H9 (cell line): ENCODE measurements at regions not wholly inside any gene's neighbourhood (a gene's known extent, or its start where the extent isn't known, plus 50 kb on each side); places are given as distances from the start of the nearest gene placed in this dataset.

Source experiments
- DNase-seq: peaks from one replicate; pipeline ENCODE4 v3.0.0-alpha.2; 2017
- H2AFZ ChIP-seq: one replicate; pipeline ENCODE4 v1.6.1; 2013; ENCODE audit warnings: mild to moderate bottlenecking, low read length, control low read depth, moderate library complexity
- H2AK5ac ChIP-seq: 2 replicates; pipeline ENCODE4 v1.6.1; 2013; ENCODE audit warnings: low read length, control low read depth, mixed read lengths; ENCODE audit not compliant: insufficient read length
- H2BK120ac ChIP-seq: one replicate; pipeline ENCODE4 v1.6.1; 2013; ENCODE audit warnings: low read depth, mild to moderate bottlenecking, low read length, control low read depth, inconsistent platforms; ENCODE audit not compliant: poor library complexity, severe bottlenecking
- H2BK12ac ChIP-seq: 2 replicates; pipeline ENCODE4 v1.6.1; 2013; ENCODE audit warnings: low read length, control low read depth, mixed read lengths, low read depth; ENCODE audit not compliant: insufficient read length
- H2BK15ac ChIP-seq: 2 replicates; pipeline ENCODE4 v1.6.1; 2013; ENCODE audit warnings: low read depth, low read length, control low read depth
- H2BK20ac ChIP-seq: one replicate; pipeline ENCODE4 v1.6.1; 2013; ENCODE audit warnings: low read depth, mild to moderate bottlenecking, low read length, control low read depth, inconsistent platforms; ENCODE audit not compliant: poor library complexity, severe bottlenecking
- H2BK5ac ChIP-seq: 2 replicates; pipeline ENCODE4 v1.6.1; 2013; ENCODE audit warnings: low read length, control low read depth, mixed read lengths; ENCODE audit not compliant: insufficient read length
- H3K14ac ChIP-seq: 2 replicates; pipeline ENCODE4 v1.6.1; 2013; ENCODE audit warnings: low read length, control low read depth; ENCODE audit not compliant: insufficient read depth
- H3K18ac ChIP-seq: 2 replicates; pipeline ENCODE4 v1.6.1; 2013; ENCODE audit warnings: low read depth, mild to moderate bottlenecking, mixed read lengths, low read length, control low read depth; ENCODE audit not compliant: insufficient read length
- H3K23ac ChIP-seq: 2 replicates; pipeline ENCODE4 v1.6.1; 2013; ENCODE audit warnings: low read length, control low read depth, mixed read lengths, low read depth; ENCODE audit not compliant: insufficient read length
- H3K23me2 ChIP-seq: 2 replicates; pipeline ENCODE4 v1.6.1; 2013; ENCODE audit warnings: low read depth, mild to moderate bottlenecking, mixed read lengths, low read length, control low read depth; ENCODE audit not compliant: insufficient read length, poor library complexity, severe bottlenecking
- H3K27ac ChIP-seq: 2 replicates; pipeline ENCODE4 v1.5.1; 2013; ENCODE audit warnings: low read length, control low read depth, mixed read lengths, low read depth; ENCODE audit not compliant: insufficient read length
- H3K27me3 ChIP-seq: 2 replicates; pipeline ENCODE4 v1.6.1; 2013; ENCODE audit warnings: low read length, control low read depth, inconsistent platforms; ENCODE audit not compliant: insufficient read depth
- H3K4ac ChIP-seq: 2 replicates; pipeline ENCODE4 v1.6.1; 2013; ENCODE audit warnings: low read depth, mild to moderate bottlenecking, control low read depth, inconsistent platforms, low read length, moderate library complexity
- H3K4me1 ChIP-seq: 2 replicates; pipeline ENCODE4 v1.6.1; 2013; ENCODE audit warnings: low read length, control low read depth, inconsistent platforms; ENCODE audit not compliant: insufficient read depth
- H3K4me2 ChIP-seq: 2 replicates; pipeline ENCODE4 v1.6.1; 2013; ENCODE audit warnings: low read length, control low read depth, mixed read lengths; ENCODE audit not compliant: insufficient read length, insufficient read depth
- H3K56ac ChIP-seq: 2 replicates; pipeline ENCODE4 v1.6.1; 2013; ENCODE audit warnings: low read depth, mild to moderate bottlenecking, mixed read lengths, low read length, control low read depth; ENCODE audit not compliant: insufficient read length
- H3K79me1 ChIP-seq: 2 replicates; pipeline ENCODE4 v1.6.1; 2013; ENCODE audit warnings: low read depth, mild to moderate bottlenecking, moderate library complexity, low read length, control low read depth, inconsistent platforms; ENCODE audit not compliant: insufficient read depth, poor library complexity, severe bottlenecking
- H3K79me2 ChIP-seq: 2 replicates; pipeline ENCODE4 v1.6.1; 2013; ENCODE audit warnings: low read length, control low read depth, inconsistent platforms; ENCODE audit not compliant: insufficient read depth
- H3K9ac ChIP-seq: 2 replicates; pipeline ENCODE4 v1.6.1; 2013; ENCODE audit warnings: low read length, control low read depth, mixed read lengths; ENCODE audit not compliant: insufficient read length; ENCODE audit errors: extremely low read depth
- H3K9me3 ChIP-seq: one replicate; pipeline ENCODE4 v1.6.1; 2013; ENCODE audit warnings: low read depth, low read length, inconsistent platforms; ENCODE audit not compliant: control insufficient read depth
- H3T11ph ChIP-seq: one replicate; pipeline ENCODE4 v1.6.1; 2013; ENCODE audit warnings: mild to moderate bottlenecking, low read length, control low read depth, inconsistent platforms
- H4K20me1 ChIP-seq: one replicate; pipeline ENCODE4 v1.6.1; 2013; ENCODE audit not compliant: control insufficient read depth, insufficient read length, insufficient read depth
- H4K5ac ChIP-seq: 2 replicates; pipeline ENCODE4 v1.6.1; 2013; ENCODE audit warnings: low read depth, mild to moderate bottlenecking, mixed read lengths, low read length, control low read depth; ENCODE audit not compliant: insufficient read length
- H4K8ac ChIP-seq: replicated peaks from 2 replicates; pipeline ENCODE4 v1.6.1; 2013; ENCODE audit warnings: low read length, control low read depth, mixed read lengths, low read depth; ENCODE audit not compliant: insufficient read length
- H4K91ac ChIP-seq: 2 replicates; pipeline ENCODE4 v1.6.1; 2013; ENCODE audit warnings: low read depth, mild to moderate bottlenecking, moderate library complexity, mixed read lengths, low read length, control low read depth; ENCODE audit not compliant: insufficient read length
- H3K27ac Mint-ChIP-seq, 3 experiments: 2 replicates in 2 of 3; 3 replicates in 1 of 3; pipeline ENCODE4 v1.8.0; 2020 to 2021; ENCODE audit warnings: mixed read lengths in 3 of 3, mild to moderate bottlenecking in 1 of 3, moderate library complexity in 1 of 3
- H3K27me3 Mint-ChIP-seq: 2 replicates; pipeline ENCODE4 v1.8.0; 2021; ENCODE audit warnings: low read depth, mild to moderate bottlenecking, moderate library complexity, mixed read lengths
- H3K36me3 Mint-ChIP-seq, 3 experiments: 2 replicates in 2 of 3; 3 replicates in 1 of 3; pipeline ENCODE4 v1.8.0; 2020 to 2021; ENCODE audit warnings: low read depth in 3 of 3, mixed read lengths in 3 of 3; ENCODE audit not compliant: insufficient read depth in 1 of 3
- H3K4me1 Mint-ChIP-seq, 2 experiments: 2 replicates each; pipeline ENCODE4 v1.8.0; 2020; ENCODE audit warnings: mixed read lengths in 2 of 2
- H3K4me3 Mint-ChIP-seq, 2 experiments: 2 replicates in 1 of 2; 3 replicates in 1 of 2; pipeline ENCODE4 v1.8.0; 2020 to 2021; ENCODE audit warnings: mild to moderate bottlenecking in 2 of 2, mixed read lengths in 2 of 2, moderate library complexity in 1 of 2
- H3K9me3 Mint-ChIP-seq, 2 experiments: 2 replicates in 1 of 2; 3 replicates in 1 of 2; pipeline ENCODE4 v1.8.0; 2020; ENCODE audit warnings: mild to moderate bottlenecking in 2 of 2, mixed read lengths in 2 of 2, moderate library complexity in 1 of 2
- CTCF ChIP-seq: fragments of 200-600 bp; sonication (generic); conservative IDR thresholded peaks from 3 replicates; pipeline ENCODE4 v1.8.0; 2021; ENCODE audit warnings: antibody characterized with exemption, mild to moderate bottlenecking
- WGBS: extraction: QIAGEN DNeasy Blood & Tissue Kit; methylation state at CpG from one replicate; pipeline ENCODE4 v1.1.7; 2013; ENCODE audit warnings: missing lambda C conversion rate, low lambda C conversion rate, mixed read lengths; ENCODE audit not compliant: insufficient read length; ENCODE audit errors: extremely low coverage; 5-methylcytosine and 5-hydroxymethylcytosine counted together

DNA sequence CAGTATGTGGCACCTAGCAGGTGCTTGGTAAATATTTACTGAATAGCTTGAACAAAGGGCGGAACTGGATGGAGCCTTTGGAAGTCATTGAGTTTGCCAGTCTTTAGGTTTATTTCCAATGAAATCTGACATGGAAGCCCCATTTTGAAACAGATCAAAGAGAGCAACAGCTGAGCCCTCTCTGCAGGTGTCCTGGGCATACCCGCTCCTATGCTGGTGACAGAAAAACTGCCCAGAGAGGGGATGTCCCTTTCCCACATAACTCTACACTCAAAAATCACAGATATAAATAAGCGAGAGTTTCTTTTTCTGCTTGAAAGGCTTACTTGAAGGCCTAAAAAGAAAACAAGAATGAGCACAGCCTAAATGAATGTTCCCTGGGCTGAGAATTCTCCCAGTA, 53.0 kb upstream of the RALY start:
- H2AK5ac ChIP-seq: no peak overlapping the region
- H3K4me2 ChIP-seq: no peak overlapping the region
- no peak overlapping the region for H3K56ac ChIP-seq
- no CpG with 5 or more reads among the region's 3 CpGs for WGBS
- no peak overlapping the region for H3K9ac ChIP-seq
- H2AFZ ChIP-seq: no peak overlapping the region
- no peak overlapping the region for H4K91ac ChIP-seq
- no peak overlapping the region for H4K5ac ChIP-seq
- no peak overlapping the region for H2BK15ac ChIP-seq
- no peak overlapping the region for H3K27ac ChIP-seq
- H3K79me1 ChIP-seq: no peaks in the 10 kb centered on the region
- no peak overlapping the region for H3K23ac ChIP-seq
- no peak overlapping the region for H2BK120ac ChIP-seq
- H3K9me3 ChIP-seq: no peaks in the 10 kb centered on the region
- H3K27me3 ChIP-seq: no peaks in the 10 kb centered on the region
- H2BK20ac ChIP-seq: no peak overlapping the region
- Mint-ChIP-seq H3K9me3 (no peaks in the 10 kb centered on the region), H3K4me3 (no peak overlapping the region), H3K27ac (no peak overlapping the region), H3K36me3 (no peaks in the 10 kb centered on the region; a peak in 1 of 7 replicates), H3K4me1 (peaks cover 7 to 10% of the 10 kb centered on the region in 2 experiments; a peak in 2 of 4 replicates), H3K27me3 (no peaks in the 10 kb centered on the region)
- DNase-seq: no peak
- H2BK5ac ChIP-seq: no peak overlapping the region
- no peak overlapping the region for H3K4ac ChIP-seq
- no peak overlapping the region for H3T11ph ChIP-seq
- no peaks in the 10 kb centered on the region for H4K20me1 ChIP-seq
- H3K18ac ChIP-seq: no peak overlapping the region
- no peak overlapping the region for H2BK12ac ChIP-seq
- no peak overlapping the region for H3K14ac ChIP-seq
- no peak overlapping the region for H4K8ac ChIP-seq
- TF ChIP-seq CTCF: no peak
- no peaks in the 10 kb centered on the region for H3K23me2 ChIP-seq
- H3K79me2 ChIP-seq: no peaks in the 10 kb centered on the region
- H3K4me1 ChIP-seq: no peaks in the 10 kb centered on the region
